Right cardiac atrium (tissue), 5 donors: ENCODE measurements at regions not wholly inside any gene's neighbourhood (a gene's known extent, or its start where the extent isn't known, plus 50 kb on each side); places are given as distances from the start of the nearest gene placed in this dataset.

Source experiments
- ATAC-seq, 2 donors: fragments of 200-7000 bp; cut with Tn5 transposase; one replicate each; pipeline versions ENCODE4 v1.8.0 to v1.9.1; 2020; ENCODE audit warnings: moderate library complexity in 2 of 2, mild to moderate bottlenecking in 1 of 2
- DNase-seq, 3 donors: peaks; one replicate each; pipeline ENCODE4 v3.0.0-alpha.2; 2020
- H3K27ac ChIP-seq: one replicate; pipeline ENCODE4 v1.5.1; 2013; ENCODE audit warnings: mild to moderate bottlenecking, low read length, control low read depth, moderate library complexity
- H3K27me3 ChIP-seq: one replicate; pipeline ENCODE4 v1.6.1; 2013; ENCODE audit not compliant: control insufficient read depth, insufficient read depth
- H3K4me1 ChIP-seq: one replicate; pipeline ENCODE4 v1.6.1; 2013; ENCODE audit warnings: low read length; ENCODE audit not compliant: control insufficient read depth, insufficient read depth
- H3K4me3 ChIP-seq: one replicate; pipeline ENCODE4 v1.5.1; 2013; ENCODE audit warnings: low read length, control low read depth
- H3K9me3 ChIP-seq: one replicate; pipeline ENCODE4 v1.6.1; 2013; ENCODE audit warnings: low read length; ENCODE audit not compliant: control insufficient read depth
- WGBS: extraction: QIAGEN DNeasy Blood & Tissue Kit; methylation state at CpG from one replicate; pipeline ENCODE4 v1.1.7; 2013; 5-methylcytosine and 5-hydroxymethylcytosine counted together
- intact Hi-C, 4 donors: fragments of 100-400 bp; cut with DNase I; formaldehyde crosslinking; loops; one replicate each; pipeline versions ENCODE4 v1.11.0 to v1.14.0; 2022 to 2023
- donor health status: healthy with polysubstance abuse.
- donor health status: DM: no; HTN: yes; CAD: no.
- donor health status: DM: no; HTN: no; CAD: no.
- donor health status: DM: no; HTN: yes; CAD: no; lungs with severe emphysema.
- donor health status: DM: yes; HTN: yes; CAD: no.

DNA sequence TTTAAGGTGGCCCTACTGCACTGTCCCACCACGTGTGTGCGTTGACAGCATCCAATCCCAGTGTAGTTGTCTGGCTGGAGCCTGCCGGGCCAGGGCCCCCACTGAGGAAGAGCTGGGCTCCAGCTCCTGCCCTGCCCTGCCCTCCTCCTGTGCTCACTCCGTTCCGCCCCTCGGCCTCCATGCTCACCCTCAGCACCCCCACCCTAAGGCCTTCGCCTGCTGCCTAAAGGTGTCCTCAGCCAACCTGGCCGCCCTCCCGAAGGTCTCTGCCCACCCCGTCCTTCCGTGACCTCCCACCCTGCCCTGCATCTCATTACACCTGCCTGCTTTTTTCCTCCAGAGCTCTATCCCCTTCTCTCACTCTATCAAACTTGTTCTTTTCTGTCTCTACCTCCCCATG lies 118.0 kb downstream of the TPRA1 start:
- DNase-seq (no peak), ATAC-seq (no peak)
- no peaks in the 10 kb centered on the region for H3K27me3 ChIP-seq
- H3K4me3 ChIP-seq = no peak overlapping the region
- H3K9me3 ChIP-seq = no peaks in the 10 kb centered on the region
- WGBS = 81% methylated on average over 11 of the region's 11 CpGs
- no peaks in the 10 kb centered on the region for H3K4me1 ChIP-seq
- intact Hi-C loops = no loop called here
- H3K27ac ChIP-seq = no peak overlapping the region

DNA sequence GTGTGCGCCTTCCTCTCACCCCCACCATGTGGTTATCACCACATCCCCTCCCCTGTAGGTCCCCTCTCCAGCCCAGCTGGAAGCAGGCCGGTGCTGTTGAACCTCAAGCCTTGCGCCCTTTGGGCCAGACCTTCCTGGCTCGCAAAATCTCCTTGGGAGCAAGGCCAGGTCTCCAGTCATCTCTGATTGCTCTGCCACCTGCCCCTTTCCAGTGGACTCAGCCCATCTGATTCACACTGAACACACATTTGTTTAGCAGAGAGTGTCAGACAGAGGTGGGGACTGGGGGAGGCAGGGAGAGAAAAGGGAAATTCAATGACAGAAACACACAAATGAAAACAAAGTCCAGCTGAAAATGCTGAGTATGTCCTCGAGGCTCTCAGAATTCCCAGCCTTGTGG lies 119.4 kb downstream of the TPRA1 start:
- Histone ChIP-seq H3K27ac (no peak overlapping the region), H3K4me1 (no peaks in the 10 kb centered on the region), H3K9me3 (no peaks in the 10 kb centered on the region), H3K27me3 (no peaks in the 10 kb centered on the region), H3K4me3 (no peak overlapping the region)
- intact Hi-C loops = no loop called here
- DNase-seq (no peak), ATAC-seq (no peak)
- WGBS = 75% methylated on average over 5 of the region's 5 CpGs

DNA sequence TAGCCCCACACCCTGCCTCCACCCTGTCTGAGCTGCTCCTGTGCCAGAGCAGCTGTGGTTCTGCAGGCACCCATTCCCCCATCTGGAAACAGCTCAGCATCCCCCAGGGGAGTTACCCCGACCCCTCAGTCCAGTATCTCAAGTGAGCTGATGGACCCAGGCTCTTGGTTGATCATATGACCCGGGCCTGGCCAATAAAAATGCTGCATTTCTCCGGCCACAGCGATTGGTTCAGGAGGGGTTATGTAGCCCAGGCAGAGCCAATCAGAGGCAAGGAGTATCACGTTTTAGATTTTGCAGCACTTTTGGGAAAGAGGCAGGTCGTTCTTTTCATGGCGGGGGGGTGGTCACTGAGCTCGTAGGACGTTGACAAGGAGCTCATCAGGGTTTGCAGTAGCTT lies 120.8 kb downstream of the TPRA1 start:
- intact Hi-C loops = no loop called here
- Histone ChIP-seq H3K4me1 (no peaks in the 10 kb centered on the region), H3K9me3 (no peaks in the 10 kb centered on the region), H3K27ac (no peak overlapping the region), H3K27me3 (no peaks in the 10 kb centered on the region), H3K4me3 (no peak overlapping the region)
- DNase-seq (peak in 1 of 3 donors; percentile 8), ATAC-seq (no peak)
- WGBS = 82% methylated on average over 9 of the region's 9 CpGs

DNA sequence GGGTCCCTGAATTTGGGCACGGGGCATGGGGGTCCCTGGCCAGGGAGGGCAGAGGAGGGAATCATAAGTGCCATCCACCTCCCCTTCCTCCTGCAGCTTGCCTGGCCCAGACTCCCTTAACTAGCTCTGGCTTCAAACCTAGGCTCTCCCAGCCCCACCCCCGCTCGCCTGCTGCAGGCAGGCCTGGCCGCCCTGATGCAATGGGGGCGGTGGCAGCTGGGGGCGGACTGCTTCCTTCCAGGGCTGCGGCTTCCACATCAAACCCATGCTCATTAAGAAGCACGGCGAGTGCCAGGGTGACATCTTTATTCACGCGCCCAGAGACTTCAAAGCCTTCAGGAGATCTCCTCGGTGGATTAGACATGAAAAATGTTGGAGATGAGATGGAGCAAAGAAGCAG lies 123.1 kb downstream of the TPRA1 start:
- Histone ChIP-seq H3K4me3 (no peak overlapping the region), H3K27ac (no peak overlapping the region), H3K27me3 (no peaks in the 10 kb centered on the region), H3K9me3 (no peaks in the 10 kb centered on the region), H3K4me1 (no peaks in the 10 kb centered on the region)
- WGBS = 50% methylated on average over 12 of the region's 12 CpGs
- peak in 1 of 3 donors; percentile 47 for DNase-seq
- no peak for ATAC-seq
- intact Hi-C loops = no loop called here

DNA sequence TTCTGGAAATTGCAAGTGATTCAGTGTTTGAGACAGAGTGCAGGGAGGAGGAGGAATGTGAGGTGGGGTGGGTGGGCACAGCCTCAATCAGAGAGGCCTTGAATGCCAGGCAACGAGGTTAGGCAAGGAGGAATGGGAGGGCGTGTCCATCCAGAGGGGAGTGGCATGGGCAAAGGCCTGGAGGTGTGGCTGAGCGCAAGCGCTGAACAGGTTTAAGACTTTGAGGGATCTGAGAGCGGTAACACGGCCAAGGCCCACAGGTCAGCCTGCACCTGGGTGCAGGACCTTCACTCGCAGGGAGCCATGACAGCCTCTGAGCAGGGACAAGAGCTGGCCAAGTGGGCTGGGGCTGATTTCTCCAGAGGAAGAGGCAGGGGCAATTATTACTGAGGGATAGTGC lies 125.9 kb downstream of the TPRA1 start:
- intact Hi-C loops = no loop called here

DNA sequence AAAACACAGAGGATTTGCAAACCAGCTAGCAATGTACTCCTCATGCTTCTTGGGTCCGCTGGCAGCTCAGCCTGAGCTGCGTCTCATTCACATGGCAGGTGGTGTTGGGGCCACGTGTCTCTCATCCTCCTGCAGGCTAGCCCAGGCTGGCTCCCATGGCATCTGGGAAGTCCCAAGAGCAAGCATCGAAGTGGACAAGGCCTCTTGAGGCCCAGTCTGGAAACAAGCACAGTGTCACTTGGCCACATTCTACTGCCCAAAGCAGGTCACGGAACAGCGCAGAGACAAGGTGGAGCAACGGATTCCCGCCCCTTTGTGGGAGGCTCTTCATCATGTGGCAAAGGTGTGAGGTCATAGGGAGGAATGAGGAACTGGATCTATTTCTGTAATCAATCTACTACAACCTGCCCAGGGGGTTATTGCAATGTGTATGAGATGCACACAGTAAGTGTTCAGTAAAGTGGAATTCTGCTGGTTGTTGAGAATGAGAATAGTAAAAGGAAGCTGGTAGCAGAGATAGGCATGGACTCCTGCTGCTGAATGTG lies 128.3 kb downstream of the TPRA1 start:
- 82% methylated on average over 8 of the region's 8 CpGs for WGBS
- no peak overlapping the region for H3K4me3 ChIP-seq

More for the DNA sequence above, 125.9 kb downstream of the TPRA1 start:
- Histone ChIP-seq H3K4me1 (no peaks in the 10 kb centered on the region), H3K27ac (no peak overlapping the region), H3K27me3 (no peaks in the 10 kb centered on the region), H3K9me3 (no peaks in the 10 kb centered on the region), H3K4me3 (no peak overlapping the region)
- 67% methylated on average over 7 of the region's 7 CpGs for WGBS
- no peak for ATAC-seq
- peak in 1 of 3 donors; percentile 19 for DNase-seq

DNA sequence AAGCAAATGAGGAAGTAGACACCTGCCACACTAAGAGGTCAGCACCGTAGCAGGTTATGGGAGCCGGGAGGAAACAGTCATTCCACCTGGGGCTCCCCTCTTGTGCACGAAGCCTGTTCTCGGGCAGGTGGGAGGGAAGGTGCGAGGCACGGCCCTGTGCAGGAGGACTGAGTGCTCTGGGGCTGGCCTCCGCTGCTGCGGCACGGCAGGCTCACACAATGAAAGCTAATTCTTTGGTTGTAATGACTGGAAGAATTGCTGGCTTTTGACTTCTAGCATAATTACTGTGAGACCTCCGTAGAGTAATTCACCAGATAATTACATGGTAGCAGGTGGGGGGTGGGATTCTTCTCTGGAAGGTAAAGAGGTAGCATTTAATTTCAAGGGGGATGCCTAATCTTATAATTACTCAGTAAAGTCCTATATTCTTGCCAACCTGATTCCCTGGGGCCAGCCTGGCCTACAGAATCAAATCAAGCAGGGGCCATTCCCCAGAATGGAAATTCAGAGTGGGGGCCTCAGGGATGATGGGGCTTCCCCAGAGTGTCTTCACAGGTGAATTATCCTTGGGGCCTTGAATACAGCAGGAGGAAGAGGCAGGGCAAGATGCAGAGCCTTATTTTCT lies 129.1 kb downstream of the TPRA1 start:
- Histone ChIP-seq H3K9me3 (no peaks in the 10 kb centered on the region), H3K27me3 (no peaks in the 10 kb centered on the region), H3K4me3 (no peak overlapping the region), H3K4me1 (no peaks in the 10 kb centered on the region), H3K27ac (no peak overlapping the region)
- intact Hi-C loops = no loop called here
- no peak for ATAC-seq
- no peak for DNase-seq
- 82% methylated on average over 10 of the region's 10 CpGs for WGBS

More for the DNA sequence above, 128.3 kb downstream of the TPRA1 start:
- no peaks in the 10 kb centered on the region for H3K4me1 ChIP-seq
- H3K9me3 ChIP-seq = no peaks in the 10 kb centered on the region
- intact Hi-C loops = no loop called here
- ATAC-seq (no peak), DNase-seq (peak in 1 of 3 donors; percentile 23)
- H3K27ac ChIP-seq = no peak overlapping the region
- no peaks in the 10 kb centered on the region for H3K27me3 ChIP-seq

DNA sequence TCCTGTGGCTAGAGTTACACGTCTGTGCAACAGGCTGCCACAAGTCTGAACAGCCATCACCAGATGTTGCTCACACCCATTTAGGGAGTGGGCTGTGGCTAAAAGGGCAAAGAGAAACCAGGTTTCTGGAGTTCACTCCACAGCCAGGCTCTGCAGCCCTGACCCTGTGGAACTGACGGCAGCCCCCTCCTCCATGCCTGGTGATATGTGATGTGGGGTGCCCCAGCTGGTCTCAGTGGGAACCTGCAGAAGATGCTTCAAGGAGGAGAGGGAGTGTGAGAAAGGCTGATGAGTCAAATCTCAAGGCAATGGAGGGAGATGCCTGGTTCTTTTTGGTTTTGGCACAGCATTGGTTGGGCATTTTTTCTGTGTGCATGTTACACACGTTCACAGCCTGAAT lies 130.6 kb downstream of the TPRA1 start:
- no peaks in the 10 kb centered on the region for H3K27me3 ChIP-seq
- no peak overlapping the region for H3K4me3 ChIP-seq
- H3K4me1 ChIP-seq = no peaks in the 10 kb centered on the region
- 46% methylated on average over 3 of the region's 3 CpGs for WGBS
- H3K9me3 ChIP-seq = no peaks in the 10 kb centered on the region
- ATAC-seq = no peak
- no peak for DNase-seq
- no peak overlapping the region for H3K27ac ChIP-seq
- intact Hi-C loops = loop anchor here in 2 of 4 donors (5.0 to 10.0 kb wide), 4 partner anchors 475 to 783 kb away; partner anchors contain the start of gene PLXNA1 (in 1 of the 2)

DNA sequence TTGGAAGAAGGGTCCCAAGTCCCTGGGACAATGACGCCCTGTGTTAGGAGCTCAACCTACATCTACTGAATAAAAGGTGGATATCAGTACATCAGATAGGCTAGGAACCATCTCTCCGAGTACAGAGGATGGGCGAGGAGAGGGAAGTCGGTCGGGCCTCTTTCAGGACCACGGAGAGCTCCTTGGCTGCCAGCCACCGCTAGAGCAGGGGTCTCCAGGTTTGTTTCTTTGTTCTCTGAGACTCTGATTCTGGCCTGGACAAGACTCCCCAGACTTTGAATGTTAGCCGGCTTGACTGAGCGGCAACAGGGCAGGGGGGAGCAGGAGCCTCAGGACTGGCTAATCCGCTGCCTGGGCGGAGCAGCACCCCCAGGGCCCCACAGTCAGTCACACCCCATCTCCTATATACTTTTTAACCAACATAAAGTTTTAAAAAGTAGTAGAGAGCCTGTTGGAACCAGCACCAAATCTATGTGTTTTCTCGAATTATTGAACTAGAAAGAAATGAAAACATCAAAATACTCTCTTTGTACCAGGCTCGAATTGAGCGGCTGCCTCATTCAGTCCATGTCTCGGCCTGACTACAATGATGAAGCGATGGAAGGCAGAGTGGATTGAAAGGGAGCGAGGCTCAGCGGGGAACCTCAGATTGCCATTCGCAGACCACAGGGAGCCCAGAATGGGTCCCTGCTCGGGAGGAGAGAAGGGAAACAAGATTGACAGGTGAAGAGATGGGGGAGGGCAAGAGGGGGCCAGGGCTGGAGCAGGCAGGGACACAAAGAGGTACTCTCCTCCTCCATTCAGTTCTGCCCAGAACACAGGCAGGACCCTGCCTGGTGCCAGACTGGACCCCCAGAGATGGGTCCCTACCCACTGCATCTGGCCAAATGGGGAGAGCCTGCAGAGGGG lies 131.6 kb downstream of the TPRA1 start:
- H3K4me3 ChIP-seq = no peak overlapping the region
- ATAC-seq (no peak), DNase-seq (peak in 1 of 3 donors; percentile 66)
- WGBS = 24% methylated on average over 20 of the region's 20 CpGs
- no peak overlapping the region for H3K27ac ChIP-seq
- no peaks in the 10 kb centered on the region for H3K4me1 ChIP-seq
- intact Hi-C loops = loop anchor here in 2 of 4 donors (5.0 to 10.0 kb wide), 4 partner anchors 474 to 782 kb away; partner anchors contain the start of gene PLXNA1 (in 1 of the 2)
- no peaks in the 10 kb centered on the region for H3K9me3 ChIP-seq
- H3K27me3 ChIP-seq = no peaks in the 10 kb centered on the region

DNA sequence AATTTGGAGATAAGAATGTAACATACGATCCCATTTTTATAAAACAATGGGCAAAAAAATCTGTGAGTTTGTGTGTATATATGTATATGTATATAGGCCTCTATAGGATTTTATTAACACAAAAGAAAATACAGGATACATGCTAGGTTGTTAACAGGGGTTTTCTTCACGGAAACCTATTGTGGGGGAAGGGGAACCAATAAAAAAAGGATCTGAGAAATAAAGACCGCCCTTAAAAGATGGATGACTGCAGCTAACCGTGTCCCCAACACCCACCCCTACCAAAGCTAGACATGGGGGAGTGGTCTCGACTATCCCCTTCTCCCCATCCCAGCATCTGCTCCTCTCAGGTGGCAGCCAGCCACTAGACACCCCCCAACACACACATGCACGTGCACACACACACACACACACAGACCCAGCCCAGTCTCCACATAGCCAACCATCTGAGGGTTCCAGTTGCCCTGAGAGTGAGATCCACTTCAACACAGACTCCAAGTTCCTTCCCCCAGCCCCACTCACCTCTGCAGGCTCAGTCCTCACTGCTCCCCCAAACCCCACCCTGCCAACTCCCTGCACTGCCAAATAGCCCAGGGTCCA lies 132.9 kb downstream of the TPRA1 start:
- ATAC-seq (no peak), DNase-seq (no peak)
- intact Hi-C loops = loop anchor here in 2 of 4 donors (5.0 to 10.0 kb wide), 4 partner anchors 473 to 780 kb away; partner anchors contain the start of gene PLXNA1 (in 1 of the 2)
- 52% methylated on average over 6 of the region's 6 CpGs for WGBS
- Histone ChIP-seq H3K9me3 (no peaks in the 10 kb centered on the region), H3K27me3 (no peaks in the 10 kb centered on the region), H3K27ac (no peak overlapping the region), H3K4me3 (no peak overlapping the region), H3K4me1 (no peaks in the 10 kb centered on the region)
